HG02884 (cell line): ENCODE measurements at regions not wholly inside any gene's neighbourhood (a gene's known extent, or its start where the extent isn't known, plus 50 kb on each side); places are given as distances from the start of the nearest gene placed in this dataset.
"Not testable (repeated sequence)": the region's sequence is repeated elsewhere in the genome, so short reads cannot be mapped to it uniquely, and the experiment has no call there.

Experiments
- ATAC-seq: cut with Tn5 transposase; IDR thresholded peaks from one replicate; pipeline ENCODE4 v1.9.1; 2021; ENCODE audit warnings: mild to moderate bottlenecking, moderate library complexity; ENCODE audit not compliant: unreplicated experiment

DNA sequence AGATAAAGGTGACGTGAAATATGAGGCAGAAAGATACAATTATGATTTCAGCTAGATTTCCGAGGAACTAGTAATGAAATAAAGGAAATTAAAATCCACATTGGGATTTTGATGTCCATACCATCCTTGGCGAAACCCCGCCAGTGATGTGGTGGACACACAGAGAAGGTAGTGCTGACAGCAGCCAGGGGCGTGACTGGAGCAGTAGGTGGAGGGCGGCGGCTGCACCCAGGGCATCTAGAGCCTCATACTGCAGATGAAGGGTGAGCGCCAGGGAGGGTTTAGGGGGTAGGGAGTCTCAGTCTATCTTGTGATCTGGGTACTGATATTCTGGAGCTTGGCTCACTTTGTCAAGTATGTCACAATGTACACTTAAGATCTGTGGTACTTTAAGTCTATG is 855.5 kb upstream of the POM121L12 start:
- no peak for ATAC-seq

DNA sequence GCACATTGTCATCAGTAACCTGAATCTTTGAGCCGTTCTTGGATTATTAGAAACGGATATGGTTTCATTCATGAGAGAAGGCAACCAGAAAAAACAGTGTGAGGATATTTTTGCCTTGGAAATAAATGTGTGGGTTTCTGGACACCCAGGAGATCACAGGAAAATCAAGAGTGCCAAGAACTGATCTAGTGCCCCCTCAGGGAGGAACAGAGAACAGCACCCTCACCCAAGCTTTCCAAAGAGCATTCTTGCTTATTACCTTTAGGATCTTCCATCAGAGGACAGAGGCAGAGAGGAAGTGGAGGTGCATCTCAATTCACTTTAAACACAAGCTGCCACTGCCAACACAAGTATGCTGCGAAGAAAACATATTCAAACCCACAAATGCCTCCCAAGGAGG is 851.5 kb upstream of the COBL start:
- ATAC-seq: no peak

DNA sequence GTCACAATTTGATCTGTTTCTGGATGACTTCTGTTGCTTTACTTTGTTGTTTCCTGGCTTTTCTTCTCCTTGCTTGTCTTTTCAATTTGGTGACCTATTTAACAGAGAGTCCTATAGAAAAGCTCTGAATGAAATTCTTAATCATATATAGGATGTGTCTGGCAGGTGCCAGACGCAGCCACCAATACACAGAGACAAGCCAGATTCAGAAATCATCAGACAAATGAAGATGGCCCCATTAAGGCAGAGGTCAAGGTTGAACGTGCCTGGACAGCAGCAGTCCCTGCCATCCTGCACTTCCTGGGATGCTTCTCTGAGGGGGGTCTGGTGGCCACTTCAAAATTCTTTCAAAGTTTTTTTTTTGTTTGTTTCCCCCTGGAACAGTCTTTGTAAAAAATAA is 846.7 kb upstream of the COBL start:
- ATAC-seq: no peak

DNA sequence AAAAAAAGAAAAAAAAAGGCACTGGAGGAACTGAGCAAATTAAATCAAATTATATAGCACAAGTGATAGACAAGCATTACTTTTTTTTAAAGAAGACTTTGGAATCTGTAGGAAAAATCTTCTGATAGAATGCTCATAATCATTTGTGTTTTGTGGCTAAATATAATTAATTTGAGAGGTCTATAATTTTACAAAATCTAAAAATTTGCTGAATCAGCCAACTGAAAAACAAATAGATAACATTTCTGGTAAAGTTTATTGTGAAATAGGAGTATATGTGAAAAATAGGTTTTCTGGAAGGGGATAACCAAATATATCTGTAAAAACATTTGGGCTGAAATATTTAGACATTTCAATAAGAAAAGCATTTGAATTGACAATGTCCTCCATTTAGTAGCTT is 844.9 kb upstream of the COBL start:
- no peak for ATAC-seq

DNA sequence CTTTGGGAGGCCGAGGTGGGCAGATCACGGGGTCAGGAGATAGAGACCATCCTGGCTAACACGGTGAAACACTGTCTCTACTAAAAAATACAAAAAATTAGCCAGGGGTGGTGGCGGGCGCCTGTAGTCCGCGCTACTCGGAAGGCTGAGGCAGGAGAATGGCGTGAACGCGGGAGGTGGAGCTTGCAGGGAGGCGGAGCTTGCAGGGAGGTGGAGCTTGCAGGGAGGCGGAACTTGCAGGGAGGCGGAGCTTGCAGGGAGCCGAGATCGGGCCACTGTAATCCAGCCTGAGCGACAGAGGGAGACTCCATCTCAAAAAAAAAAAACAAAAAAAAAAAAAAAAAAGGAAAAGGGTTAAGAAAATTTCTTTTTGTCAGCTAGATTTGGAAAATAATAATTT is 842.8 kb upstream of the COBL start:
- not testable (repeated sequence) for ATAC-seq

DNA sequence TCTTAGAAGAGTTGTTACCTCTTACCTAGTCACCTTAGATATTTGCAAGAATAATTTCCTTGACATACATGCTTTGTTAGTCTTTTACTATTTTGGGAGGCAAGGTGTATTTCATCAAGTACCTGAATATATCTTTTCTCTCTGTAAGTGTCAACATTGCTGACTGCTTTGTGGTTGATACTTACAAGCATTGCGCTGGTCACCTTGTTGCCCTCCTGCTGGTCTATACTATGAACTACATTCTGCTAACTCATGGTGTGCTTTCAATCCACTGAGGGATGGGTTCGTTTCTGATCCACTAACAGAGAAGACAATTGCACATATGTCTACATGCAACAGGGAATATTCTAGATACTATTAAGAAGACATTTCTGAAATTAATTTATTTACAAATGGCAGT is 837.8 kb upstream of the COBL start:
- ATAC-seq: no peak

DNA sequence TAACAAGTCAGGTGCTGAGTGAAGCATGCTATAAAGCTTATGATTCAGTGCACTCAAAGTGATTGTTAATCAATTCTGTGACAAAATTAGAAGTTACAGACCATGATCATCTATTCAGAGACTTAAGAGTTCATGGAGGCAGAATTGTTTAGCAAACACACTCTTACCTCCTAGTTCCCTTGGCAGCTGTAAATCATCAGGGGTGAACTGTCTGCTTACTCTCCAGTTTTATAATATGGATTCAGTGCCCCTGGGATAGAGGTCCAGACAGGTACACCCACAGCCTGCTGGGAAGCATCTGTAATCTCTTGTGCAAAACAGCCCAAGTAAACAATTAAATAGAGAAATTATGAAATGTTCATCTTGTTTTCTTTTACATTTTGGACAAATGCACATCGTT is 835.0 kb upstream of the COBL start:
- ATAC-seq: no peak

DNA sequence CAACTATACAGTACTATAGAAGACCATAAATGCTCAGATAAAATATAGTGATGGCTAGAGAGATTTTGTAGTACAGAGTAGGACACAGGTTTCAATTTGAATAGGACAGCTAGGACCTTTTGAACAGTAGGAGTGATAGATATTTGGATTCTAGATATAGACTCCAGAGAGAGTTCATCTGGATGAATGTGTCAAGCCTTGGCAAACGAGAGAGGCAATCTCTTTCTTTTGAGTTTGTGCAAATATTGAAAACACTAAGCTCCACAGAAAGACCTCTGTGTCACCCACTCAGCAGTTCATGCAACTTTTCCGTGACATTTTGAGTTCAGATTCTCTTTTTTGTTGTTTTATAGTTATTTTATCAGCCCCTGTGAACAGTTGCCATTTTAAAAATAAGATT is 834.3 kb upstream of the COBL start:
- no peak for ATAC-seq

DNA sequence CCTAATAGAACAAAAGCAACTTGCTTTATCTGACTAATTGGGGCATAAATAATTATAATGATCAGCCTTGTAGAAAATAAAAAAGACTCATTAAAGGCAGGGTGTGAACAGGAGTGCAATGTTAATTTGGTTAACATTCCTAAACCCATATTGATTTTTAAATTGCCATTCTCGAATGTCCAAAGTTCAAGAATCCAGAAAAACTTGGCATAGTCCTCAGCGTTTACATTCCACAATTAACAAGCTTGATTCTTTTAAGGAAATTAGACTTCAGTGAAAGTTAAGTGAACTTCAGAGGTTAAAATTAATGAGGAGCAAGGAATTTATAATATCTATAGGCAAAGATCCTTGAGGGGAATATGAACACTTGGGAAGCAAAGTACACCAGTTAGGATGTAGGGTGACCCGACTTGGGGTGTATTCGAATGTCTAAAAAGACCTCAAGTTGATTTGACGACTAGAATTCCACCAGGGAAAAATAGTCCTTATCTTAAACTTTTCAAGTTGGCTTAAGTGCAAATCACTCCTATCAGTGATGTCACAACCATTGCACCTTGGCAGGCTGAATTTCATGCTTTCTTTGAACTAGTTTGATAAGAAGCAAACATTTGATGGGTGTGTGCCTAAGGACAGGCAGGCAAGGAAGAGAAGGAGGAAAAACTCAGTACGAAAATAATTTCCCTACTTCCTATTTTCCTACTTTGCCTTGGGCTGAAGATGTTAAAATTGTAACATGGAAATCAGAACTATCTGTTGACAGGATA is 830.4 kb upstream of the COBL start:
- no peak for ATAC-seq

DNA sequence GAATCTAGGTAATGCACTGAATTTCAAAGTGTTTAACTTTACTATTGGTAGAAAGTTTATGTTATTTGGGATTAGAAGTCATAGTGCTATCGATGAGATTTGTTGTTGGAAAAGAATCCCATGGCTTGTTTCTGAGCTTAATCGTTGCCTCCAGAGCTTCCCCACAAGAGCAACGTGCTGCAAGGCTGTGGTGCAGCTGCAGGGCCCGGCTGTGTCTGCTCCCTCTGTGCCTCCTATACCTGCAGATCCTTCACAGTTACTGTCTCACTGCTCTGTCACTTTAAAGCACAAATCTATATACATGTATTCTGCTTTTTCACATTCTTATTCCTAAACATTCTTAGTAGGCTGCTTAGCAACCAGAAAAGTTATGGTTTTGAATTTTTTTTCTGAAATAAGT is 826.6 kb upstream of the COBL start:
- no peak for ATAC-seq

DNA sequence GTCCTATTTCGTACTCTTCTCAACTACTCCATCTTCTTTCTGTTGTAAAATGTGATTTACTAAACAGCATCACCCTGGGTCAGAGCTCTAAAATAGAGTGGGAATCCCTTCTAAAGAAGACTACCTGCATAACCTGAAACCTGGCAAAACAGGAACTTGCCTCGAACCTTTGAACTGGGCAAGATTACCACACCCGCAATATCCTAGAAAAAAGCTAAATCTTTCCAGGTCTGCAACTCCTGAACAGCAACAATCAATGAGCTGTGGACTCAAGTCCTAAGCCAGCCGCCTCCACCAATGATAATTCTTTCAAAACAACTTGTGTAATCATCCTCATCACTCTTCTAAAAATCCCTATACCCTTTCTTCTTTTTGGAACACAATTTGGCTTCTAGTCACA is 824.2 kb upstream of the COBL start:
- ATAC-seq: no peak

DNA sequence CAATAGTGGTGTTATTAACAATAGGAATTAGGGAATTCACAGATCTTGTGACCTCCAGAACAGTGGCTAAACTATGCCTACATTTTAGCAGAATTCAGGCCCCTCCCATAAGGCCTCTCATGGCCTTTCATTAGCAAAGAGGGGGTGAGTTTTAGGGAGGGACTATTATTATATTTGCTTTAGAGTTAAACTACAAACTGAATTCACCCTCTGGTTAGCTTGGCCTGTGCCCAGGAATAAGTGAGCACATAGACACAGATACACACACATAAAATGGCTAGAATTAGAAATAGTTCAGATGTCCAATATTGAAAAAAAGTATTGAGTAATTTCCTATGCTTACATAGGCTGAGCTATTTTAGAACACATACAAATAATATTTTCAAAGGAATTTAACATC is 818.8 kb upstream of the COBL start:
- ATAC-seq: no peak

DNA sequence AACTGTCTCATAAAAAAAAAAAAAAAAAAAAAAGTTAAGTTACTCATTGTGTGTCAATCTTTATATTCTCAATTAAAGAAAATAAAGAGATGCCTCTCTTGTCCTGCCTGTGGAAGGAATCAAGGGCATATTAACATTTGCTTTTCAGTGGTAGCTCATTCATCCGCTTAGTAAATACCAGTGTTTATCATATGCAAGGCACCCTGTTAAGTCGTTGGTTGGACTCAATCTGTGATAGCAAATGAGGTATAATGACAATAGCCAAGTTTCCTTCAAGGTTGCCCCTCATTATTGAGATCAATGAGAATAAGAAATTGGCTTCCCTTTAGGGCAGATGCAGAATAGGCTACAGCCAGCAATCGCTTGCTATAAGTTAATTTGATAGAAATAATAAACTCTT is 812.7 kb upstream of the COBL start:
- no peak for ATAC-seq

DNA sequence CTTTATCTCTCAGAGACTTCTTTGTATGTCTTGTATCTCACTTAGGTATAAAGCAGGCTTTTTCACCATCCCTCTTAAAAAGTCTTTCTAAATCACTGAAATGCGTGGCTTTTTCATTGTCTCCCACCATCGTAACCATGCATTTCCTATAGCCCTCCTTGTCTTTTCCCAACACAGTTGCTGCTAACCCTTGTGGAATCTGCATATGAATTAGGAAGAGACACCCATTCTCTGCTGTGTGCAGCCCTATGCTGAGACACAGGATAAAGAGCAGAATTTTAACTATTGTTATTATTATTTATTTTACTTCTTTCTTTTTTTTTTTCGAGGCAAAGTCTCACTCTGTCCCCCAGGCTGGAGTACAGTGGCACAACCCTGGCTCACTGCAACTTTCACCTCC is 804.3 kb upstream of the COBL start:
- ATAC-seq: no peak

DNA sequence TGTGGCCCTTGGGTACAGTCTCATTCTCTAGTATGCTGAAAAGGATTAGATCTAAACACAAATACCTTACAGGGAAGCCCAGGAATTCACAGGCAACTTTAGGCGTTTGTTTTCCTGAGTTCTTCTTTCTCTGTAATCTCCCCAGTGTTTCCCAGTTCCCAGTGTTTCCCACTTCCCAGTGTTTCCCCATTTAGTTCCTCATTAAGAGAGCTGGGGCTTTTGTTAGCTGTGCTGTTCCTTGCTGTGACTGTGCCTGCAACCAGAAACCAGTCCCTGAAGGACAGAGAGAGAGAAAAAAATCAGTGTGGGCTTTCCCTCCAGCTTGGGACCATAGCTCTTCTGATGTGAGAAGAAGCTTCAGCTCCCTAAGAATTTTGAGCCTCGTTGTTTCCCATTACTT is 802.9 kb upstream of the COBL start:
- no peak for ATAC-seq

DNA sequence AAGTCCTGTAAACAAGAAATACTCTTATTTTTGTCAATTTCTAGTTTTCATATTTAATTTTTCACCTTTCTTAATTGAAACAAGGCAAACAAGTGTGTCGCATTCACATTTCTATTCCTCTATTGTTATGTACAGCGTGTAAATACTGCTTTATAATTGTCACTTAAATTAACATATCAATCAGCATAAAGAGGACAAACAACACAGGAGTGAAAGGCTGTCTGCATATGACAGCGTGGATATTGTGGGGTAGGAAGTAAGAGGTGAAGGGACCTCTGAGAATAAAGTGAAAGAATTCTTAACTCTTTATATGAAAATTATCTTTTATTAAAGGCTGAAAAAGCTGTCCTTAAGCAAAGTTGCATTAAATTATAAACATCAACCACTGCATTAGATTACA is 797.9 kb upstream of the COBL start:
- ATAC-seq: no peak

DNA sequence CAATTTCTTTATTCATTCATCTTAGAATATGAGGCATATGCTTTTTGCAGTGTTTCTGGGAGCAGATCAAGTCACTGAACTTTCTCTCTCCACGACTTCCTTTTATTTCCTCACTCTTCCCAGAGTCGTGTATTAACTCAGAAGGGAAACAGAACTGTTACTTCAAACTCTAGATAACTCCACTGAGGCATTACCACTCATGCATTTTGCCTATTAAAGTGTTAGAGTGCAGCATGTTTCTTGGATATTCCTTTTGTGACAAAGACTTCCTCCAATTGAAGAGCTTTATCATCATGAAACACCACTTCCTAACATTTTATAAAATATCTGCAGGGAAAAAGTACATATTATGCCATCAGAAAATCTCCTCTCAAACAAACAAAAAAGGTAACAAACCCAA is 797.4 kb upstream of the COBL start:
- no peak for ATAC-seq

DNA sequence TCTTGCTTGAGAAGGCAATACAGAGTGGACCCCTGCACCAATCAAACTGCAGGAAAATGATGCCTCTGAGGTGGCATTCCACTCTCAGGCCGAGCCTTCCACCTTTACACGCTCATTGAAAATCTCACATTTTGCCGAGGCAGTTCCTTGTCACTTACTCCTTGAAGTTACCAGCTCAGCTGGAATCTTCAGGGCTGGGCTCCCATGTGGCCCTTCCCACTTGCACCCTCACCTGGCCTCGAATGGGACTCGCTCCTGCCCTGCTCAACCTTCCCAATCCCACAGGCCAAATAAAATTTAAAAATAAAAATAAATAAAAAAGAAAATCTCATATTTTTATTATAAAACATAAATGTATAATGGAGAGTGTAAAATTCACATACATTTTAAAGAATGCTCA is 790.7 kb upstream of the COBL start:
- ATAC-seq: no peak

DNA sequence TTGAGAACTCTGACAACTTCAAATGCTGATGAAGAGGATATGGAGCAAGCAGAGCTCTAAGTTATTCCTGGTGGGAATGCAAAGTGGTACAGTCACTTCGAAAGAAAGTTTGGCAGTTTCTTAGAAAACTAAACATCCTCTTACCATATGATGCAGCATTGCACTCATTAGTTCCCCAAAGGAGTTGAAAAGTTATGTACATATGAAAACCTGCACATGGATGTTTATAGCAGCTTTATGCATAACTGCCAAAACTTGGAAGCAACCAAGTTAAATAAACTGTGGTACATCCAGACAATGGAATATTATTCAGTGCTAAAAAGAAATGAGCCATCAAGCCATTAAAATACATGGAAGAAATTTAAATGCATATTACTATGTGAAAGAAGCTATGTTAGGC is 779.3 kb upstream of the COBL start:
- no peak for ATAC-seq

DNA sequence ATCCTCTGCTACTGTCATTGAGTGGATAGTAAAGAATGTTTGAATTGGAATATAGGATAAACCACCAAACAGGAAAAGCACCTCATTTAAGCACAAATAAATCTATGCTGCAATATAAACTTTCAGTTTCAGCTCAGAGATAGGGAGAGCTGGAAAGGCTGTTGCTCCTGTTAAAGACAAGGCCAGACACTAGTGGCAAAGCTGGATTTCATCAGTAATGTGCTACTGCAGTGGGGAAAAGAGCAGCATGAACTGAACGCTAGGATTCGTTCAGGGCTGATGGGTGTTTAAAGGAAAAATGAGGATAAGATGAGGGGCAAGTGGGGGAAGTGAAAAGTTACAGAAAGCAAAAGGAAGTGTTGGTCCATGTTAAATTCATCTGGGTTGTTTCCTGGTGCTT is 775.4 kb upstream of the COBL start:
- ATAC-seq: no peak

DNA sequence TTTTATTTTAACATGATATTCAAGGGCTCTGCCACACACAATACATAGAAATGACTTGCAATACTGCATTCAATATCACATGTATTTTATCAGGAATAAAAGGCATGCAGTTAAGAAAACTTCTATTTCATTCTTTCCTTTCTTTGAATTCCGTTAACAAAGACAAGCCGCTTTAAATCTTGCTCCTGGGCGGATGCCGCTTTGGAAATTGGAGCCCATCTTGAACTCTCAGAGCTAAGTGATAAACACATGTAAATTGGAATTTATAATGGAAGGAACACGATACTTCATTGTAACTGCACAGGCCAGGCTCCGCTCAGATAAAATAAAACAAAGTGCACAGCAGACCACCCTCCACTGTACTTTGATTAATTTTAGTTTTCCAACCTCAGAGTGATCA is 774.5 kb upstream of the COBL start:
- ATAC-seq: no peak

DNA sequence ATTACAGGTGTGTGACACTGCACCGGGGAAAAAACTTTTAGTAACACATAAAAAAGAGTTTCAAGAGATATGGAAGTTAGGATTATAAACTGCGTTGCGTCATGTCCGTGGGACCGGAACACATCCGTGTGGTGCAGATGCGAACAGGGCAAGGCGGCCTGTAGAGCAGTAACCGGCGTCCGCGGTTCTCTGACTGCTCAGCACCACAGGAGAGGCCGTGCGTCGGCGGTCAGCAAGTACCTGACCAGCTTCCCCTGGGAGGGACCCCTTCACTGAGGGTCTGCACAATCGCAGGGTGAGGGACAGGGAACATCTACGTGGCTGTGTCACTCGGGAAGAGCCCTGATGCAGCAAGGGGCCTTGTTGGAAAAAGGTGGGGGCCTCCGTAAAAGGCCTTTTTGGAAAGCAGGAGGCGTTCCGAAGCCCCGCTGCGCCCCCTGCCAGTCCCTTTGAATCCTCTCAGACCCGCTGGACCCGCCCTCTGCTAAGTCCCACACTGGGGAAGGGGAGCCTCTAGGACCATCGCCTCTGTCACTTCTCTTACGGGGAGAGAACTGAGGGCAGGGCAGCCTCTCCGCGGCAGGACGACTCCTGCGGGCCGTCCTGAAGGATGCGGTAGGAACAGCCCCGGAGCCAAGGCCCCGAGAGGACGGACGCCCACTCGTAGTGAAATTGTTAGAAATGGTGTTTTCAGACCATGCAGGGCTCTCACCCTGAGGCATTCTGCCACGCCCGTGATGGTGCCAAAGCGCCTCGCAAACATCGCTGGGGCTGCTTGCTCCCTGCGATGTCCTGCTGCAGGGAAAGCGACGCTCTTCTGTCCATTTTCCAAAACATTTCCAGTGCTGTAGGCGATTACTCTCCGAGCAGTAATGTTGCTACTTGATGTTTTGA is 771.6 kb upstream of the COBL start:
- no peak for ATAC-seq
